Hematopoietic multipotent progenitor cell treated with erythropoietin and hydrocortisone succinate and interleukin-3 and kit ligand, for 8 days (in vitro differentiated cells): ENCODE measurements at regions not wholly inside any gene's neighbourhood (a gene's known extent, or its start where the extent isn't known, plus 50 kb on each side); places are given as distances from the start of the nearest gene placed in this dataset.

Experiments
- DNase-seq: peaks from one replicate; pipeline ENCODE4 v3.0.0-alpha.2; 2015

GRCh38 chr20:10925767-10926166, 252.0 kb upstream of the JAG1 start:
- DNase-seq: no peak

DNA sequence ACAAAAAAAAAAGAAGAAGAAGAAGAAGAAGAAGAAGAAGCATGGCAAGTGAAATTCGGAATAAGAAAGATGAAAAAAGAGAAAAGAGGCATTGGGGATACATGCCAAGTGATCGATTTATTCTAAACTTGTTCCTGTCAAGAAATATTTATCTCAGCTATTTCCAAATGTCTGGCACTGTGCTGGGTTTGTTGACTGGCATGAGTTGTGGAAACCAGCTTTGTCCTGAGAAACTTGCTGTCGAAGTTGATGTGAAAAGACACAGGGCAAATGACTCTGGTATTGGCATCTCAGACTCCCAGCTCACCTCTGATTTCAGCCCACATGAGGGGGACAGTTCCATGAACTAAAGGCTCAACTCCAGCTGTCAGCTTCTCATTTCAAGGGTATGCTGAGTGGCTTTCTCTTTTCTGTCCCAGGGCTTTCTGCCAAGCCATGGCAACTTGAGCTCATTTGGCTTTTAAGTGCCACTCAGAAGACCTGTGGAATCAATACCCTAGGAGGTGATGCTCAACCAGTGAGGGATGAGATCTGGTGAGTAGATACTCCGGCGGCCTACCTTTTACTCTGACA, 253.3 kb upstream of the JAG1 start:
- DNase-seq: no peak

- no peak for DNase-seq
These were observed 254.4 kb upstream of the JAG1 start for GRCh38 chr20:10927936-10928840.

DNA sequence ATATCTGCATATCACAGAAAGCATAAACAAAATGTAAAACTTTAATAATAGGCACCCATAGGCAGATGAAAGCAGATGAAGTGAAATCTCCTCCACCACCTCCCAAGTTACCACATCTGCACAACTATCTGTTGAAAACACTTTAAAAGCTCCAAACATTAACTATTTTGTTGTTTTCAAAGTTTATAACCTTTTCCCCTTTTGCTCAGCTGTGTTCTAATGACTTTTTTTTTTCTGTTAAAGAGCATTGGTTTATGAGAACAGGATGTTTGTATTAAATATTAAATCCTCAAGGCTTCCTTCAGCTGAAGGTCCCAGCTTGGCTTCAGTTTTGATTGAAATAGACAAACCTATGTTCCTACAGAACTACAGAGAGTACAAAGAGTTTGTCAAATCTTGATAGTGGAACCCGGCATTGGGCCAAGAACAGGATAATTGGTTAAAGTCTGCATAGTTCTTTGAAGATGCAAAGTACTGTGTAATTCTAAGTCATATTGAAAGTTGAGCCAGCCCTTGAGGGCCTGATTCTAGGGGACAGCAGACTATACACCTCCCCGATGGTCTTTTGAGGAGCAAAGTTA, 255.1 kb upstream of the JAG1 start:
- no peak for DNase-seq

- DNase-seq: no peak
These were observed 262.0 kb upstream of the JAG1 start for GRCh38 chr20:10935658-10936402.

GRCh38 chr20:10936786-10937185, 263.0 kb upstream of the JAG1 start:
- no peak for DNase-seq

- DNase-seq: no peak
These were observed 265.6 kb upstream of the JAG1 start for GRCh38 chr20:10939331-10939941.

DNA sequence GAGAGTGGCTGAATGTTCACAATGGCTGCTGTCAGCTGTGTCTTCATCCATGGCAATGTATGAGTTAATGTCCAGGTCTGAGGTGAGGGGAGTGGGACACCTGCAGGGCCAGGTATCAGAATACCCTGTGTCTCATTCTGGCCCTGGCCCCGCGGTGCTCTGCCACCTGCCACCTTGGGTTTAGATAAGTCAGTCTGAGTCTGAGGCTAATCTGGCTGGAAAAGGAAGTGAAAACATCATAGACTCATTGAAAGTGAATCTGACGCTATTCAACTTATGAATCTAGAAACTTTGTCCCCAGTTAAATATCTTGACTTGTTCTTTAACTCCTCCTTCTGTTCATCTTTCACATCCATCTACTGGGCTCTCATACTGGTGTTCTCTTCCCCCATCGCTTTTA, 267.1 kb upstream of the JAG1 start:
- no peak for DNase-seq

DNA sequence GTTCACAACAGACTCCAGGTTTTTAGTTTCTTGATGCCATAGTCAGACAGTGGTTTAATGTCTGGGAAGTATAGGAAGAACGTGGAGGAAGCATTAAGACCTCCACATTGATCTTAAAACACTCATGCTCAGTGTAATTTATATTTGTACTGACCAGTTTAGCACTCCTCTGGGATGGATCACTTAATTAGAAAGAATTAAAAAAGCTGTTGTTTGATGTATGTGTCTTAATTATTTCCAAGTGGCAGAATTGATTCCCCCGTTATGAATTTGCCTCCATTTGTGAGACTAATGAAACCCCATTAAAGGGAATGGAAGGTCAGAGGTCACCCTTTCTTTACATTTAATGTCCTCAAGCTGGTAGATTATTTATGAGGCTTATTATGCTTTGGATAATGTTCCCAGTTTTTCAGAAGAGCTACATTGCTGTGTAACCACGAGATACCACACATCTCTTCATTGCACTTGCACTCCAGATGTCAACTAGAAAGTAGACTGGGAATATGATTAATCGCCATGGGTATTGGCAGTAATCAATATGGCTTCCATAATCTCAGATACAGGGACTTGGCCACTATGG, 270.0 kb upstream of the JAG1 start:
- no peak for DNase-seq

GRCh38 chr20:10946124-10946880, 272.5 kb upstream of the JAG1 start:
- no peak for DNase-seq

DNA sequence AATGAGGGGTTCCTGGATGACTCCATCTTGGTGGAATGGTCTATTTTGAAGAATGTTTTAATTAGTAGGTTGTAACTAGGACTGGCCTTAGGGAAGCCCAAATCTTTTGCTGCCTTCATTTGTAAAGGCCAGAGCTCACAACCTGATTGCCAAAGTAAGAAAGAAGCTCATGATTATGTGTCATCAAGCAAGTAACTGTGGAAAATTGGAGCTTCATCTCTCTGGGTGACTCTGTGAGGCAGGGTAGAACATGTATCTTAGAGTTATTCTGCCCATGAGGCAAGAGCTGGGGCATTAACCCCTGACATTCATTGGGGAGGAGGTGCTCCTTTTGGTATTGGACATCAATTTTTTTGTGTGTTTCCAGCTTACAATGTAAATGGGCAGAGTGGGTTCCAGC, 273.9 kb upstream of the JAG1 start:
- DNase-seq: no peak

DNA sequence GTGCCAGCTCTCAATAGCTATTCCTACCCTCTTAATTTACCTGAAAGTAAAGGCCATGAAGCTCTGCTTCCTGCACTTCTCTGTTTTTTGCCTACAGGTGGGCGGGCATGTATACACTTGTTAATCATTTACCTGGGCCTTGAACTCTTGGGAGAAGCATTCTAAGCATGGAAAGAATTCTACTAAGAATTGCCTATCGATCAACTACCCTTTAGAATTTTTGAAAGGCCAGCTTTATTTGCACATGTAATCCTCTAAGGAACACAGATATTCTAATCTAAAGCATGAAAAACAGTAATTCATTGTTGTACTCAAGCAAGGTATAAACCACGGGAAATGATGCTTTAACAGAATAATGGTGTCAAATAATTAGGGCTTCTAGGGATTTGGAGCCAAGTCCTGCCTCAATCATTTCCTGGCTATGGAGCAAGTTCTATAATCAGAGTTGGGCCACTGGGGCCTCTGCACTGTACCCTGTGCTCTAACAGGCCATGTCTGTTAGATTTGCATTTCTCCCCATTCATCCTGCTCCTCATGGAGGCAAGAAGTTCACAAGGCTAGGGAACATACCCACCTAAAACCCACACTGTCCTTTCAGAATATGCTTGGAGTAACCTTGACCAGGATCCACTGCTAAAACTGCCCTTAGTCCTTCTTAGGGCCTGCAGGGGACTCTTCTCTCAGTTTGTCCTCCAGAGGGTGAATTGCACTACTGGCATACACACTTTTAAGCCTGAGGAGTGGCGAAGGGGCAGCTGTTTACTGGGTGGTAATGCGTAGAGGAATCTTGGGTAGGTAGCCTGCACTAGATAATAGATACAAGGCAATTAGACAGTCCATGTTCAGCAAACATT, 276.4 kb upstream of the JAG1 start:
- DNase-seq: no peak

GRCh38 chr20:10951216-10951615, 277.4 kb upstream of the JAG1 start:
- no peak for DNase-seq

DNA sequence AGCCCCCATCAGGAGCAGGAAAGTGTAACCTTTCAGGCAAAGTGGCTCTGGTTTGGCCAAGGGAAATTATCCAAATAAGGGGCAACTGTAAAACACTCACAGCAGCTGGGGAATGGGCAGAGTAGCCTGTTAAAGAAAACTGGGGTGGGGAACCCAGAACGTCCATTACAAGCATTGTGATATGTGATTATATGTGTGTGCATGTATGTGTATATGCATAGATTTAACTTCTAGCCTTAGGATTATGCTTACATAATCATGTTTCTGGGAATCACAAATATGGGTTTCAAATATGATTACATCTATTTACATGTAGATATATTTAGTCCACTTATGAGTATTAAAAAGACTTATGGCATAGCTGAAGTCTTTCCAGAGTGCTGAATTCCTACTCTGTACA, 278.1 kb upstream of the JAG1 start:
- no peak for DNase-seq

- DNase-seq: no peak
These were observed 279.6 kb upstream of the JAG1 start for GRCh38 chr20:10953437-10953836.

DNA sequence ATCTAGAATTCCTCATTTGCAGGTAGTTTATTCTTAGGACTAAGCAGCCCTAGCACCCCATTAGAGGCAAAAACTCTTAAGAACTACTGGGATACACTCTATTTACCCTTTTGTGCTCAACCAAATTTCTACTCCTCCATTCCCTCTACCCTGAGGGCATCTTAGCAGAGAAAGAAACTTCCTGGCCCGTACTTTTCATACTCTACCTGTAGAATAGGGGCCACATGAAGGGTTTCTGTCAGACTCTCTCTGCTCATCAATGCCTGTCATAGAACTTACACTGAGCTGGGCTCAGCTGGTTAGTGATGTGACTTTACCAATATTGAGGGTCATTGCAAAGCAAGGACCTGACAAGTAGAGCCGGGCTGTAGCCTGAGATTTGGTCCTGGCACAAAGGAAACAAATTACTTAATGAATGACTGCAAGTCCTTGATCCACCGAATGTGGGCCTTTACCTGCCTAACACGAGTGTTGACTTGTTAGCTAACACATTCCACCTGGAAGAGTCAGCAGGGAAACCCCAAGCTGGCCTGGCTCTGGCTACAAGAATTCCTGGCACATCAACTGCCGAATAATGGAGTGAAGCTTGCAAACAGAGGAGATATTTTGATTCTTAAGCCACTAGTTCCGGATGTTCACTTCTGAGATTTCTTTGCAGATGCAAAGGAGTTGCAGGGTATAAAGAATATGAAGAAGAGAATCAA, 280.5 kb upstream of the JAG1 start:
- DNase-seq: no peak

GRCh38 chr20:10954908-10955580, 281.2 kb upstream of the JAG1 start:
- DNase-seq: no peak

DNA sequence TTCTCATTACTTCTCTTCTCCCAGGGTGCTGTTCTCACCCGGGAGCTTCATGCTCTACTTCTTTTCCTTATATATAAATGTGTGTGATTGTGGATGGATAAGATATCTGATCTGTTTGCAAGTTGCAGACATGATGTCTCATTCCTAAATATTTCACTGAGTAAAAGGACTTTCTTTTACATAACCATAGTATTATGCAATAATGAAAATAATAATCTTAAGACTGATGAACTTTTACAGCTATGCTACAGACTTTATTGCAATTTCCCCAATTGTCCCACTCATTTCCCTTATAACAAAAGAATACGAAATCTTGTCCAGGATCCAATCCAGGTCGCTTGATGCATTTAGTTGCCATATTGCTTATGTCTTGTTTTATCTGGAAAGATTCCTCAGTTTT, 284.5 kb upstream of the JAG1 start:
- no peak for DNase-seq

GRCh38 chr20:10960416-10960815, 286.6 kb upstream of the JAG1 start:
- no peak for DNase-seq
